Endodermal cell (in vitro differentiated cells): ENCODE measurements at regions not wholly inside any gene's neighbourhood (a gene's known extent, or its start where the extent isn't known, plus 50 kb on each side); places are given as distances from the start of the nearest gene placed in this dataset.
A peak's percentile ranks its signal among the peaks of the same experiment; 100 is the strongest.
"Not testable (repeated sequence)": the region's sequence is repeated elsewhere in the genome, so short reads cannot be mapped to it uniquely, and the experiment has no call there.

ENCODE experiments used
- DNase-seq: peaks from one replicate; pipeline ENCODE4 v3.0.0-alpha.2; 2017
- H3K27ac ChIP-seq: 2 replicates; pipeline ENCODE4 v1.5.1; 2013; ENCODE audit warnings: mild to moderate bottlenecking, low read depth, low read length, moderate library complexity
- H3K27me3 ChIP-seq: 2 replicates; pipeline ENCODE4 v1.6.1; 2013; ENCODE audit warnings: mild to moderate bottlenecking, low read length, moderate library complexity; ENCODE audit not compliant: insufficient read depth, control insufficient read depth, poor library complexity, severe bottlenecking
- H3K36me3 ChIP-seq: 2 replicates; pipeline ENCODE4 v1.7.0; 2013; ENCODE audit warnings: mild to moderate bottlenecking, low read length, moderate library complexity; ENCODE audit not compliant: control insufficient read depth, insufficient read depth
- H3K4me1 ChIP-seq: one replicate; pipeline ENCODE4 v1.7.0; 2013; ENCODE audit warnings: low read length; ENCODE audit not compliant: control insufficient read depth, insufficient read depth
- H3K4me3 ChIP-seq: 2 replicates; pipeline ENCODE4 v1.5.1; 2013; ENCODE audit warnings: mild to moderate bottlenecking, low read length, moderate library complexity
- H3K9ac ChIP-seq: 2 replicates; pipeline ENCODE4 v1.6.1; 2013; ENCODE audit warnings: mild to moderate bottlenecking, low read length, moderate library complexity; ENCODE audit not compliant: poor library complexity, severe bottlenecking; ENCODE audit errors: extremely low read depth
- H3K9me3 ChIP-seq: 2 replicates; pipeline ENCODE4 v1.6.1; 2013; ENCODE audit warnings: mild to moderate bottlenecking, low read length, moderate library complexity; ENCODE audit not compliant: control insufficient read depth
- H3K27ac Mint-ChIP-seq: 2 replicates; pipeline ENCODE4 v1.8.0; 2020; ENCODE audit warnings: mixed read lengths
- H3K27me3 Mint-ChIP-seq: 2 replicates; pipeline ENCODE4 v1.8.0; 2021; ENCODE audit warnings: mild to moderate bottlenecking, mixed read lengths; ENCODE audit not compliant: insufficient read depth
- H3K36me3 Mint-ChIP-seq: 2 replicates; pipeline ENCODE4 v1.8.0; 2020; ENCODE audit warnings: low read depth, mixed read lengths
- H3K4me1 Mint-ChIP-seq: 2 replicates; pipeline ENCODE4 v1.8.0; 2020; ENCODE audit warnings: mixed read lengths
- H3K4me3 Mint-ChIP-seq: 2 replicates; pipeline ENCODE4 v1.8.0; 2020; ENCODE audit warnings: mild to moderate bottlenecking, moderate library complexity, mixed read lengths
- H3K9me3 Mint-ChIP-seq: 2 replicates; pipeline ENCODE4 v1.8.0; 2020; ENCODE audit warnings: mild to moderate bottlenecking, mixed read lengths
- CTCF ChIP-seq: fragments of 200-600 bp; sonication (generic); conservative IDR thresholded peaks from 2 replicates; pipeline ENCODE4 v1.5.0; 2021; ENCODE audit warnings: antibody characterized with exemption, mild to moderate bottlenecking
- WGBS, 2 experiments: methylation state at CpG; one replicate each; pipeline versions ENCODE4 v1.1.5 to v1.1.7; 2013; ENCODE audit warnings: missing lambda C conversion rate in 2 of 2, mixed read lengths in 1 of 2; ENCODE audit not compliant: insufficient coverage in 1 of 2, insufficient read length in 1 of 2; 5-methylcytosine and 5-hydroxymethylcytosine counted together

- H3K27me3 Mint-ChIP-seq: no peaks in the 10 kb centered on the region
- H3K4me1 Mint-ChIP-seq: peaks cover 7% of the 10 kb centered on the region
- H3K36me3 Mint-ChIP-seq: no peaks in the 10 kb centered on the region
- H3K4me3 Mint-ChIP-seq: no peak overlapping the region
- H3K4me1 ChIP-seq: peaks cover 4% of the 10 kb centered on the region
- H3K4me3 ChIP-seq: no peak overlapping the region
- no peak overlapping the region for H3K9ac ChIP-seq
- no peaks in the 10 kb centered on the region for H3K36me3 ChIP-seq
- no peak for DNase-seq
- H3K27me3 ChIP-seq: no peaks in the 10 kb centered on the region
- H3K9me3 ChIP-seq: no peaks in the 10 kb centered on the region
- H3K9me3 Mint-ChIP-seq: no peaks in the 10 kb centered on the region
- no peak for TF ChIP-seq CTCF
- 83 to 90% methylated on average over 1 to 3 of the region's 4 CpGs for WGBS, 2 experiments
- no peak overlapping the region for H3K27ac ChIP-seq
- H3K27ac Mint-ChIP-seq: no peak overlapping the region
These were observed 166.3 kb downstream of the MANEA start for GRCh38 chr6:95743591-95743990.

- not testable (repeated sequence) for H3K27me3 ChIP-seq, H3K9me3 Mint-ChIP-seq, H3K9me3 ChIP-seq, H3K36me3 Mint-ChIP-seq, H3K27ac ChIP-seq, H3K4me3 ChIP-seq, H3K27me3 Mint-ChIP-seq, DNase-seq, H3K4me1 Mint-ChIP-seq, H3K9ac ChIP-seq, H3K36me3 ChIP-seq, H3K4me1 ChIP-seq
- peak overlapping the region; percentile 96 for H3K27ac Mint-ChIP-seq
- H3K4me3 Mint-ChIP-seq: peak overlapping the region; percentile 70
- WGBS, 2 experiments: 89 to 100% methylated on average over 2 to 22 of the region's 36 CpGs
These were observed 181.1 kb downstream of the MANEA start for GRCh38 chr6:95758236-95759069.

- no peak overlapping the region for H3K27ac Mint-ChIP-seq
- no peak for TF ChIP-seq CTCF
- DNase-seq: no peak
- Histone ChIP-seq H3K9ac (no peak overlapping the region), H3K27me3 (no peaks in the 10 kb centered on the region), H3K36me3 (no peaks in the 10 kb centered on the region), H3K9me3 (no peaks in the 10 kb centered on the region), H3K27ac (no peak overlapping the region), H3K4me1 (peaks cover 16% of the 10 kb centered on the region), H3K4me3 (no peak overlapping the region)
- 92 to 100% methylated on average over 1 to 2 of the region's 4 CpGs for WGBS, 2 experiments
- H3K4me1 Mint-ChIP-seq: peaks cover 31% of the 10 kb centered on the region
- no peaks in the 10 kb centered on the region for H3K36me3 Mint-ChIP-seq
- no peak overlapping the region for H3K4me3 Mint-ChIP-seq
- peaks cover 2% of the 10 kb centered on the region for H3K9me3 Mint-ChIP-seq
- H3K27me3 Mint-ChIP-seq: peaks cover 4% of the 10 kb centered on the region
These were observed 190.6 kb downstream of the MANEA start for GRCh38 chr6:95767897-95768463.
